WTC11 (cell line): ENCODE measurements at regions not wholly inside any gene's neighbourhood (a gene's known extent, or its start where the extent isn't known, plus 50 kb on each side); places are given as distances from the start of the nearest gene placed in this dataset.

Experiments
- ATF1 ChIP-seq: sonication (generic); formaldehyde crosslinking; IDR thresholded peaks from 2 replicates; pipeline ENCODE4 v1.8.1; 2023; ENCODE audit warnings: mild to moderate bottlenecking, moderate library complexity, missing genetic modification reagents
- ATF3 ChIP-seq: sonication (generic); formaldehyde crosslinking; conservative IDR thresholded peaks from 2 replicates; pipeline ENCODE4 v1.8.1; 2022; ENCODE audit warnings: mild to moderate bottlenecking, missing genetic modification reagents
- FOXJ3 ChIP-seq: sonication (generic); formaldehyde crosslinking; IDR thresholded peaks from 2 replicates; pipeline ENCODE4 v1.9.0; 2021; ENCODE audit warnings: missing genetic modification reagents, mild to moderate bottlenecking, borderline replicate concordance
- FOXP1 ChIP-seq: sonication (generic); formaldehyde crosslinking; IDR thresholded peaks from 2 replicates; pipeline ENCODE4 v1.8.0; 2022; ENCODE audit warnings: missing genetic modification reagents, mild to moderate bottlenecking, moderate library complexity, borderline replicate concordance
- NR2C2 ChIP-seq: sonication (generic); formaldehyde crosslinking; IDR thresholded peaks from 2 replicates; pipeline ENCODE4 v1.8.0; 2022; ENCODE audit warnings: mild to moderate bottlenecking, missing genetic modification reagents
- PRDM15 ChIP-seq: sonication (generic); formaldehyde crosslinking; IDR thresholded peaks from 2 replicates; pipeline ENCODE4 v1.8.0; 2022; ENCODE audit warnings: missing genetic modification reagents
- USF2 ChIP-seq: sonication (generic); formaldehyde crosslinking; IDR thresholded peaks from 2 replicates; pipeline ENCODE4 v1.8.1; 2023; ENCODE audit warnings: mild to moderate bottlenecking, missing genetic modification reagents, moderate library complexity
- ZNF121 ChIP-seq: sonication (generic); formaldehyde crosslinking; IDR thresholded peaks from 2 replicates; pipeline ENCODE4 v1.8.0; 2023; ENCODE audit warnings: missing genetic modification reagents
- TF ChIP-seq, protein P1 (sequence below): fragments of 200-600 bp; IDR thresholded peaks from 2 replicates; pipeline ENCODE4 v1.8.0; 2022; ENCODE audit warnings: antibody characterized with exemption
- TF ChIP-seq, protein P2 (sequence below): sonication (generic); formaldehyde crosslinking; IDR thresholded peaks from 2 replicates; pipeline ENCODE4 v1.8.1; 2022; ENCODE audit warnings: low read depth, missing genetic modification reagents, borderline replicate concordance
- TF ChIP-seq, protein P3 (sequence below): sonication (generic); formaldehyde crosslinking; IDR thresholded peaks from 2 replicates; pipeline ENCODE4 v1.8.1; 2023; ENCODE audit warnings: mild to moderate bottlenecking, missing genetic modification reagents, moderate library complexity
- TF ChIP-seq, protein P4 (sequence below): sonication (generic); formaldehyde crosslinking; IDR thresholded peaks from 2 replicates; pipeline ENCODE4 v1.8.0; 2022; ENCODE audit warnings: mild to moderate bottlenecking, missing genetic modification reagents

- TF ChIP-seq, protein P1, sequence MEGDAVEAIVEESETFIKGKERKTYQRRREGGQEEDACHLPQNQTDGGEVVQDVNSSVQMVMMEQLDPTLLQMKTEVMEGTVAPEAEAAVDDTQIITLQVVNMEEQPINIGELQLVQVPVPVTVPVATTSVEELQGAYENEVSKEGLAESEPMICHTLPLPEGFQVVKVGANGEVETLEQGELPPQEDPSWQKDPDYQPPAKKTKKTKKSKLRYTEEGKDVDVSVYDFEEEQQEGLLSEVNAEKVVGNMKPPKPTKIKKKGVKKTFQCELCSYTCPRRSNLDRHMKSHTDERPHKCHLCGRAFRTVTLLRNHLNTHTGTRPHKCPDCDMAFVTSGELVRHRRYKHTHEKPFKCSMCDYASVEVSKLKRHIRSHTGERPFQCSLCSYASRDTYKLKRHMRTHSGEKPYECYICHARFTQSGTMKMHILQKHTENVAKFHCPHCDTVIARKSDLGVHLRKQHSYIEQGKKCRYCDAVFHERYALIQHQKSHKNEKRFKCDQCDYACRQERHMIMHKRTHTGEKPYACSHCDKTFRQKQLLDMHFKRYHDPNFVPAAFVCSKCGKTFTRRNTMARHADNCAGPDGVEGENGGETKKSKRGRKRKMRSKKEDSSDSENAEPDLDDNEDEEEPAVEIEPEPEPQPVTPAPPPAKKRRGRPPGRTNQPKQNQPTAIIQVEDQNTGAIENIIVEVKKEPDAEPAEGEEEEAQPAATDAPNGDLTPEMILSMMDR, result no peak
- no peak for TF ChIP-seq ATF3 (CRISPR knock-in tag)
- no peak for TF ChIP-seq USF2 (CRISPR knock-in tag)
- TF ChIP-seq ATF1 (CRISPR knock-in tag), result no peak
- TF ChIP-seq PRDM15, result no peak
- no peak for TF ChIP-seq FOXJ3 (CRISPR knock-in tag)
- TF ChIP-seq, protein P2, sequence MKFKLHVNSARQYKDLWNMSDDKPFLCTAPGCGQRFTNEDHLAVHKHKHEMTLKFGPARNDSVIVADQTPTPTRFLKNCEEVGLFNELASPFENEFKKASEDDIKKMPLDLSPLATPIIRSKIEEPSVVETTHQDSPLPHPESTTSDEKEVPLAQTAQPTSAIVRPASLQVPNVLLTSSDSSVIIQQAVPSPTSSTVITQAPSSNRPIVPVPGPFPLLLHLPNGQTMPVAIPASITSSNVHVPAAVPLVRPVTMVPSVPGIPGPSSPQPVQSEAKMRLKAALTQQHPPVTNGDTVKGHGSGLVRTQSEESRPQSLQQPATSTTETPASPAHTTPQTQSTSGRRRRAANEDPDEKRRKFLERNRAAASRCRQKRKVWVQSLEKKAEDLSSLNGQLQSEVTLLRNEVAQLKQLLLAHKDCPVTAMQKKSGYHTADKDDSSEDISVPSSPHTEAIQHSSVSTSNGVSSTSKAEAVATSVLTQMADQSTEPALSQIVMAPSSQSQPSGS, result no peak
- TF ChIP-seq, protein P3, sequence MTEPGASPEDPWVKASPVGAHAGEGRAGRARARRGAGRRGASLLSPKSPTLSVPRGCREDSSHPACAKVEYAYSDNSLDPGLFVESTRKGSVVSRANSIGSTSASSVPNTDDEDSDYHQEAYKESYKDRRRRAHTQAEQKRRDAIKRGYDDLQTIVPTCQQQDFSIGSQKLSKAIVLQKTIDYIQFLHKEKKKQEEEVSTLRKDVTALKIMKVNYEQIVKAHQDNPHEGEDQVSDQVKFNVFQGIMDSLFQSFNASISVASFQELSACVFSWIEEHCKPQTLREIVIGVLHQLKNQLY (CRISPR knock-in tag), result no peak
- TF ChIP-seq NR2C2, result no peak
- no peak for TF ChIP-seq FOXP1
- no peak for TF ChIP-seq ZNF121 (CRISPR knock-in tag)
- TF ChIP-seq, protein P4, sequence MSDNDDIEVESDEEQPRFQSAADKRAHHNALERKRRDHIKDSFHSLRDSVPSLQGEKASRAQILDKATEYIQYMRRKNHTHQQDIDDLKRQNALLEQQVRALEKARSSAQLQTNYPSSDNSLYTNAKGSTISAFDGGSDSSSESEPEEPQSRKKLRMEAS, result no peak
Observed at GRCh38 chr4:56744030-56744429, 62.9 kb upstream of the HOPX start.
